GM13976 (cell line): ENCODE measurements at regions not wholly inside any gene's neighbourhood (a gene's known extent, or its start where the extent isn't known, plus 50 kb on each side); places are given as distances from the start of the nearest gene placed in this dataset.
"Not testable (repeated sequence)": the region's sequence is repeated elsewhere in the genome, so short reads cannot be mapped to it uniquely, and the experiment has no call there.

Experiments
- DNase-seq: peaks from one replicate; pipeline ENCODE4 v3.0.0; 2012; ENCODE audit warnings: low spot score
- in situ Hi-C: fragments of 300-500 bp; cut with MboI; formaldehyde crosslinking; loops from one replicate; pipeline ENCODE4 v1.12.0; 2022; ENCODE audit warnings: low sequenced_read_pairs, mixed read lengths, inconsistent platforms; ENCODE audit not compliant: unreplicated experiment
- TF ChIP-seq, protein P1 (sequence below): IDR thresholded peaks from 2 replicates; pipeline ENCODE4 v1.5.1; 2012; ENCODE audit warnings: borderline replicate concordance, mild to moderate bottlenecking; ENCODE audit not compliant: insufficient read depth; ENCODE audit errors: extremely low read depth, missing control alignments, control extremely low read depth

DNA sequence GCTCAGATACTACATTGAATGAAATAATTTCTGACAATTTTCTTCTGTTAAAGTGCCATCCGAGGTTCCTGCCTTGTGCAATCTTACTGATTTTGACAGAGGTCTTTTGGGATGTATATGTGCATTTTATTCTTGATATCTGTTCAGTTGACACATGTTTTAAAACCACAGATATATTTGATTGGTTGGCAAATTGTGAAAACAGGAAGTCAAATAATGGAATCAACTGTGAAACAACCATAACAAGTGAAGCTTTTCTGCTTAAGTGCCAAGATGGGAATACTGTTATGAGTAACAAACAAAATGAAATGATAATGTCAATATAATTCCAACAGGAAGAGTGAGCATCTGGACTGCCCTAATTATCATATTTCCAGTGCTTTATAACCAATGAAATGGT, 84.9 kb upstream of the TET2 start:
- DNase-seq, result no peak
- TF ChIP-seq, protein P1, sequence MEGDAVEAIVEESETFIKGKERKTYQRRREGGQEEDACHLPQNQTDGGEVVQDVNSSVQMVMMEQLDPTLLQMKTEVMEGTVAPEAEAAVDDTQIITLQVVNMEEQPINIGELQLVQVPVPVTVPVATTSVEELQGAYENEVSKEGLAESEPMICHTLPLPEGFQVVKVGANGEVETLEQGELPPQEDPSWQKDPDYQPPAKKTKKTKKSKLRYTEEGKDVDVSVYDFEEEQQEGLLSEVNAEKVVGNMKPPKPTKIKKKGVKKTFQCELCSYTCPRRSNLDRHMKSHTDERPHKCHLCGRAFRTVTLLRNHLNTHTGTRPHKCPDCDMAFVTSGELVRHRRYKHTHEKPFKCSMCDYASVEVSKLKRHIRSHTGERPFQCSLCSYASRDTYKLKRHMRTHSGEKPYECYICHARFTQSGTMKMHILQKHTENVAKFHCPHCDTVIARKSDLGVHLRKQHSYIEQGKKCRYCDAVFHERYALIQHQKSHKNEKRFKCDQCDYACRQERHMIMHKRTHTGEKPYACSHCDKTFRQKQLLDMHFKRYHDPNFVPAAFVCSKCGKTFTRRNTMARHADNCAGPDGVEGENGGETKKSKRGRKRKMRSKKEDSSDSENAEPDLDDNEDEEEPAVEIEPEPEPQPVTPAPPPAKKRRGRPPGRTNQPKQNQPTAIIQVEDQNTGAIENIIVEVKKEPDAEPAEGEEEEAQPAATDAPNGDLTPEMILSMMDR, result no peak
- in situ Hi-C loops, result no loop called here

GRCh38 chr4:105066401-105066800, 80.3 kb upstream of the TET2 start:
- TF ChIP-seq, protein P1, result no peak
- in situ Hi-C loops, result no loop called here
- no peak for DNase-seq

DNA sequence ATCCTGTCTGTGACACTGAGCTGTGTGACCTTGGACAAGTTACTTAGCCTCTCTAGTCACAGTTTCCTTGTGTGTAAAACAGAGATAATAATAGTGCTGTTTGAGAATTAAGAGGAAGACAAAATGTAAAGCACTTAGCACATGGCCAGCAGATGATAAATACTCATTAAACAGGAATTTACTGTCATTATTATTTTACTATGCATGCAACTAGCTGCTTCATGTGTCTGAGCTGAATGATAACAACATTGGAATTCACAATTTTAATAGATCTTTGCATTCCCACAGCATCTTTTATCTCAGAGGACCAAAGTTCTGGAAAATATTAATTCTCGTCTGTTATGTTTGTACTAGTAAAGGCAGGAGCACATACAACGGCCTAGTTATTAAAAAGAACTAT, 79.2 kb upstream of the TET2 start:
- DNase-seq, result no peak
- TF ChIP-seq, protein P1, result no peak
- in situ Hi-C loops, result no loop called here

GRCh38 chr4:105067946-105068345, 78.7 kb upstream of the TET2 start:
- TF ChIP-seq, protein P1, result no peak
- no peak for DNase-seq
- in situ Hi-C loops, result no loop called here

DNA sequence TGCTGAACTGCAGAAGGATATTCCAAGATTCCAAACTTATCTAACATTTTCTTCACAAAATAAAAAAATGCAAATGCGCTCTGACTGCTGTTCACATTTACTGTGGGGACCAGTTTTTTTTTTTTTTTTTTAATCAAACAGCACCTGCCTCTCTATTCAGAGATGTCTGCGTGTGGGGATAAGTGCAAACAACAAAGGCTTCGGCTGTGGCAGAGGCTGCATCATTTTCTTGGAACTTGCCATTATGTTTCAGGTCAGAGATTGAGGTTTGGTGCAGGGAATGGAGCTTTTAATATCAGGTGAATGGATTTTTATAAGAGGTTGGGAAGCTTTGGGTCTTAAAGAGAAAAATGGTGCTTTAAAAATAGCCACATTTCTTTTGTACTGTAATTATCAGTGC, 78.2 kb upstream of the TET2 start:
- DNase-seq, result no peak
- TF ChIP-seq, protein P1, result no peak
- in situ Hi-C loops, result no loop called here

- in situ Hi-C loops, result not testable (repeated sequence)
Measured at GRCh38 chr4:105072095-105072494, 74.6 kb upstream of the TET2 start.

DNA sequence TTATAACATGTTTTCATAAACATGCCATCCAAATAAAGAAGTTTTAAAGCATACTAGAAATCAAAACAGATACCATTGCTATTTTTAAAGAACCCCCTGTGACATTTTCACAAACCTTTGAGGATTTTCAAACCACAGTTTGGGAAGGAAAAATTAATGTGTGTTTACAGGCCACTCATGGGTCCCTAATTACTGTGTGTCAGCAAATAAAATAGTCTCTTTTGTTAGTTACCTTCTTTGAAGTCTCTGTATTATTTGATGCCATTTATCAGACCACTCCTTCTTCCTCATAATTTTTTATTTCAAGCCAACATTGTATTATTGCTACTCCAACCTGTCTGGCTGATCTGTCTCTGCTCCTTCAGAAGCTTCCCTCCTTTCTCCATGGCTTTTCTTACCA, 72.6 kb upstream of the TET2 start:
- in situ Hi-C loops, result no loop called here
- TF ChIP-seq, protein P1, result no peak
- DNase-seq, result no peak

More at GRCh38 chr4:105072095-105072494, 74.6 kb upstream of the TET2 start:
- not testable (repeated sequence) for DNase-seq

- TF ChIP-seq, protein P1, result no peak
- in situ Hi-C loops, result no loop called here
Measured at GRCh38 chr4:105075045-105075444, 71.6 kb upstream of the TET2 start.

More at GRCh38 chr4:105075045-105075444, 71.6 kb upstream of the TET2 start:
- DNase-seq, result no peak
